ENCODE measurements at regions not wholly inside any gene's neighbourhood (a gene's known extent, or its start where the extent isn't known, plus 50 kb on each side); places are given as distances from the start of the nearest gene placed in this dataset.
"Not testable (repeated sequence)": the region's sequence is repeated elsewhere in the genome, so short reads cannot be mapped to it uniquely, and the experiment has no call there.

DNA sequence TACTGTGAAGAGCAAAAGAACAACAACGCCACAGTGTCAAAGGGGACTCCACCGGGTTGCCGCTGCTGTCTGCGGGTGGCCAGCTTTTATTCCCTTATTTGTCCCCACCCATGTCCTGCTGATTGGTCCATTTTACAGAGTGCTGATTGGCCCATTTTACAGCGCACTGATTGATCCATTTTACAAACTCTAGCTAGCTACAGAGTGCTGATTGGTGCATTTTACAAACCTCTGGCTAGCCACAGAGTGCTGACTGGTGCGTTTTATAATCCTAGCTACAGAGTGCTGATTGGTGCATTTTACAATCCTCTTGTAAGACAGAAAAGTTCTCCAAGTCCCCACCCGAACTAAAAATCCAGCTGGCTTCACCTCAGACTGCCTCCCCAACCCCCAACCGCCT, 251.0 kb upstream of the ATP10A start:
- not testable (repeated sequence) for DNase-seq

DNA sequence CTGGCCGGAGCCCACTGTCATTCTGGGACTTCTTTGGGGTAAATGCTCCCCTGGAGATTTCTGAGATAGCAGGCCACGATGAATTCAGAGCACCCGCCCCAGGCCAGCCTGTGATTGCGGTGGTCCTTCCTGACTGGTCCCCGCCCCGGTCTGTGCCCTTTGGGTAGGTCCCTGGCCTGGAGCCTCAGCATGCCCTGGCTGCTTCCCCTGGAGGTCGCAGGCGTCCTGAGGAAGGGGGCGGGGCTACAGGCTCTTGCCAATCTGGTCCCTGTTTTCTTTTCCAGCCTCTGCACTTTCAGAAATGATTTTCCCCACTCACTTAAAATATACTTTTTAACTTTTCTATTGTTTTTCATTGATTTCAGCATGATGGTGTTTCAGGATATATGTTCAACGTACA, 250.2 kb upstream of the ATP10A start:
- no peak for DNase-seq

GRCh38 chr15:26109203-26109602, 246.1 kb upstream of the ATP10A start:
- DNase-seq: no peak

GRCh38 chr15:26106556-26106955, 243.4 kb upstream of the ATP10A start:
- DNase-seq: no peak

GRCh38 chr15:26103002-26103404, 239.9 kb upstream of the ATP10A start:
- no peak for DNase-seq

DNA sequence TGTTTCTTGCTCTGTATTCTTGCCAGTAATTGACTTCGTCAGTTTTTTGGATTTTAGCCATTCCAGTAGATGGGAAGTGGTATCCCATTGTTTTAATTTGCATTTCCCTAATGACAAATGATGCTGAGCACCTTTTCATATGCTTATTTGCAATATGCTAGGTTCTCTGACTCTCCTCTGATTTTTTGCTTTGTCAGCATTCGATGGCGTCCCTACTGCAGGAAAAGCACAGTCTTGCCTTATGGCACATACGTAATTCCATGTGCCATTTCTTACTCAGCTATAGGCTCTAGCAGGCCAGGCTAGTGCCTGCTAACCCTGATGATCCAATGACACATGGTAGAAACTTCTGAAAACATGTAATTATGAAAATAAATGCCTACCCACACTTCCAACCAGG, 239.2 kb upstream of the ATP10A start:
- DNase-seq: no peak

GRCh38 chr15:26101443-26101842, 238.3 kb upstream of the ATP10A start:
- DNase-seq: no peak

- no peak for DNase-seq
These were observed 235.7 kb upstream of the ATP10A start for GRCh38 chr15:26098801-26099200.

- DNase-seq: no peak
These were observed 234.1 kb upstream of the ATP10A start for GRCh38 chr15:26097216-26097615.

DNA sequence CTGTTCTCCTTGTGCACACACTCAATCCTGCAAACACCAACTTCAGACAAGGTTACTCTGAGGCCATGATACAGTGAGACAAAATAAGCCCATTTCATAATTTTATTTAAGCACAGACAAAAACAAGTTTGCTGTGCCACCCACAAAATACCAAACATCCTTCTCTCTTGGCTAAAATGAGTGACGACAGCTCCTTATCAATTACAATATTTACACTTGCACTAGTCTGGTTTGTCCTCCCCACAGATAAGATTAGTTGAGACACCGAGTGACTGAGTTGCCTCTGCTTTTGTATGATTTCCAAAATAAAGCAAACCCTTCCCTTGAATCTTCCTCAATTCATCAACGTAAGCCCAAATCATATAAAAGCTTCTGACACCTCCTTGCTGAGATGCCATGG, 233.5 kb upstream of the ATP10A start:
- no peak for DNase-seq

DNA sequence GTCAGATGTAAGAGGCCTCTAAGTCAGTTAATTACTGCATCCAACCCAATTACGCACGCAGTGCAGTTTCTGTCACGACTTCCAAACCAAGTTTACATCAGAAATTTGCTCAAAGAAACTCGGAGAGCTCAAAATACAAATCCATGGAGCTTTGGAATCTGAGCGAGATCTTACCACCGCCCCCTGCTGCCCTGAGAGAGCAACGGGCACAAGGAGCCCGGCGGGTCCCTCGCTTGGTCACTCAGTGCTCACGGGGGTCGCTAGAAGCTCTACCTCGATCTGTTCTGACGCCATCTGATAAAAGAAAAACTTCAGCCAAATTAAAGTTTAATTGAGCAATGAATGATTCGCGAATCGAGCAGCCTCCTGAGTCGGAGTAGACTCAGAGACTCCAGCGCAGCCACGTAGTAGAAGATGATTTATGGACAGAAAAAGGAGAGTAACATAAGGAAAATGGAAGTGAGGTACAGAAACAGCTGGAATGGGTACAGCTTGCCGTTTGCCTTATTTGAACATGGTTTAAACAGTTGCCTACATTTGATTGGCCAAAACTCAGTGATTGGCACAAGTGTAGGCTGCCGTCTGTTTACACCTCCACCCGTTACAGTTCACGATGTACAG, 232.7 kb upstream of the ATP10A start:
- no peak for DNase-seq

- no peak for DNase-seq
These were observed 228.1 kb upstream of the ATP10A start for GRCh38 chr15:26091184-26091583.

DNA sequence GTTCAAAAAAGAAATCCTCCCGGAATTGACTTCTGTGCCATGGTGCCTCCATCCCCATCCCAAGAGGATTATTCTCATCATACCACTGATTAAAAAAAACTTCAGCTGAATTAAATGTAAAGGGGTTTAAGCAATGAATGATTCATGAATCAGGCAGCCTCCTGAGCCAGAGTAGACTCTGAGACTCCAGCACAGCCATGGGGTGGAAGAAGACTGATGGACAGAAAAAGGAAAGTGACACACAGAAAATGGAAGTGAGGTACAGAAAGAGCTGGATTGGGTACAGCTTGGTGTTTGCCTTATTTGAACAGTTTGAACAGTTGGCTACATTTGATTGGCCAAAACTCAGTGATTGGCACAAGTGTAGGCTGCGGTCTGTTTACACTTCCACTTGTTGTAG, 224.8 kb upstream of the ATP10A start:
- no peak for DNase-seq

GRCh38 chr15:26087395-26087794, 224.3 kb upstream of the ATP10A start:
- DNase-seq: no peak

GRCh38 chr15:26084771-26085170, 221.6 kb upstream of the ATP10A start:
- no peak for DNase-seq

DNA sequence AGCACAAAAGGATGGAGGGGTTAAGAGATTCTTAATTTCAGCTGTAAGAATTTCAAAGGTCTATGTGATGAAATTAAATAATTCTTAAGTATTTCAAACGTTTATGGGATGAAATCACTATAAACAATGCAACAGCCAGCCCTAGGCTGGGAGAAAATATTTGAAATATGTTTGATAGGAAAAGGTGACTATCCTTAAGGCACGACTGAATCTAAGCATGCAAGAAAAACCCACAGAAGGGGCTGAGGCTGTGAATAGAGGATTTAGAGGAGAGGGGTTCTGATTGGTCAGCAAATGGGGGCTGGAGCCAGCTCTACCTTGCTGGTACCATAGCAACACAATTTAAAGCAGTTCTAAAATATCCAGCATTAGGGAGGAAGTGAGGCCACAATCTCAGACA, 220.8 kb upstream of the ATP10A start:
- DNase-seq: no peak

DNA sequence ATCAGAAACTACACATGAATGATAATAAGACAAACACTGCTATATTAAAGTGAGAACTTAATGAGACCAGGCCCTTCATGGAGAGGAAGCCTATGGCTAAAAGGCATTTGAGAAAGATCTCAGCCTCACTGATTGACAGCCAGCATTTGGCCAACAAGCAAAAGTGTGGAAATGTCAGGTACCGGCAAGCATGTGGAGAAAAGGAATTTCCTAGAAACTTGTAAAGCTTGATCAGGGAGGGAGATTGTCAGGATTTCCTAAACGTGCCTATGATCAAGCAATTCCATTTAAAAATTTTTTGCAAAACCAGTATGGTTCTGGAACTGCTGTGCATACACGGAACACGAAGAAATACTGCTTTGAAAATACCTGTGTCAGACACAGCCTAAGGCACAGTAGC, 220.3 kb upstream of the ATP10A start:
- no peak for DNase-seq

- DNase-seq: peak; percentile 96
These were observed 219.3 kb upstream of the ATP10A start for GRCh38 chr15:26082221-26083109.

DNA sequence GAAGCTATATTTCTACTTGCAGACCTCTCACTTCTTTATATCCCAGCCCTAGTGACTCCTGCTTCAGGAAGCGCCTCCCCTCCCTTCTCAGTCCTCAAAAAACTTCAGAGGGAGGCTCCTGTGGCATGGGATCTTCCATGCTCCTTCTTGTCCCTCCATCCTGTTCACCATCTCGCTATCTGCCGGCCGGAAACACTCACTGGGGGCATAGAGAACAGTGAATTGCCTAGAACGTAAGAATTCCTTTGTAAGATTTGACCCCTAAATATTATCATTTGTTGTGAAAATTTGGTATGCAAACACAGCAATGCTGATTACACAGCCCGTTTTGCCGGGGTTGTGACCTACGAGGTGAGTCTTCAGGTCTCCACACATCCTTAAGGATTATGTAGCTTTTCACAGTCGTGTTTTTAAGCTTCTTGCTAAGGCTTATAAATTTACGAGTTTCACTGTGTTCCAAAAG, 218.7 kb upstream of the ATP10A start:
- DNase-seq: peak; percentile 0

- no peak for DNase-seq
These were observed 212.6 kb upstream of the ATP10A start for GRCh38 chr15:26075770-26076169.

GRCh38 chr15:26073430-26074333, 210.6 kb upstream of the ATP10A start:
- no peak for DNase-seq

GRCh38 chr15:26070095-26070532, 207.0 kb upstream of the ATP10A start:
- no peak for DNase-seq

GRCh38 chr15:26069231-26069641, 206.1 kb upstream of the ATP10A start:
- no peak for DNase-seq
